ENCODE measurements at regions not wholly inside any gene's neighbourhood (a gene's known extent, or its start where the extent isn't known, plus 50 kb on each side); places are given as distances from the start of the nearest gene placed in this dataset.

GRCh38 chr1:239237912-239238311 lies 148.5 kb upstream of the CHRM3 start:
- TF ChIP-seq CTCF (IDR thresholded peaks at IDR 0.05; ENCODE audit: insufficient read depth, low read depth, low read length), result no peak
- TF ChIP-seq EZH2 (IDR thresholded peaks at IDR 0.05; ENCODE audit: insufficient read depth, low read length), result no peak

All from astrocyte (in vitro differentiated cells and primary cell).